B cell (primary cell): ENCODE measurements at regions not wholly inside any gene's neighbourhood (a gene's known extent, or its start where the extent isn't known, plus 50 kb on each side); places are given as distances from the start of the nearest gene placed in this dataset.
"Not testable (repeated sequence)": the region's sequence is repeated elsewhere in the genome, so short reads cannot be mapped to it uniquely, and the experiment has no call there.

ENCODE experiments used
- ATAC-seq: fragments of 200-7000 bp; cut with Tn5 transposase; one replicate; pipeline ENCODE4 v1.10.0; 2021; ENCODE audit warnings: low read depth, mild to moderate bottlenecking, moderate number of reproducible peaks, moderate library complexity
- CTCF ChIA-PET: fragments of 350-600 bp; sonication (Branson Sonifier 250); formaldehyde crosslinking; loops from one replicate; lab custom pipeline; 2021; ENCODE audit warnings: antibody characterized with exemption, inconsistent platforms; lab: Charles Lee
- POLR2A ChIA-PET: fragments of 350-600 bp; sonication (Branson Sonifier 250); formaldehyde crosslinking; loops from one replicate; lab custom pipeline; 2021; ENCODE audit warnings: antibody characterized with exemption; lab: Charles Lee
- DNase-seq: peaks from one replicate; pipeline ENCODE4 v3.0.0; 2013
- H2AFZ ChIP-seq: 2 replicates; pipeline ENCODE4 v1.6.1; 2012; ENCODE audit warnings: mild to moderate bottlenecking, low read depth, low read length; ENCODE audit not compliant: insufficient read depth, poor library complexity, severe bottlenecking
- H3K27ac ChIP-seq, 2 donors: 1 replicate in 1 of 2; 2 replicates in 1 of 2; pipeline ENCODE4 v1.5.1; 2012 to 2013; ENCODE audit warnings: low read length in 2 of 2, mild to moderate bottlenecking in 2 of 2, moderate library complexity in 1 of 2
- H3K27me3 ChIP-seq, 4 experiments: fragments of 200-600 bp in 1 of 4; sonication (generic) in 1 of 4; replicated peaks in 1 of 4; 1 replicate in 2 of 4; 2 replicates in 2 of 4; pipeline versions ENCODE4 v1.6.1 to v1.7.0; 2013 to 2016; ENCODE audit warnings: low read length in 3 of 4, mild to moderate bottlenecking in 2 of 4, mixed read lengths in 1 of 4, moderate library complexity in 1 of 4; ENCODE audit not compliant: insufficient read depth in 4 of 4, control insufficient read depth in 3 of 4; ENCODE audit errors: control extremely low read depth in 1 of 4
- H3K36me3 ChIP-seq, 2 experiments: replicated peaks in 1 of 2; 1 replicate in 1 of 2; 2 replicates in 1 of 2; pipeline versions ENCODE4 v1.6.1 to v1.7.1; 2013; ENCODE audit warnings: low read length in 1 of 2; ENCODE audit not compliant: insufficient read depth in 2 of 2, control insufficient read depth in 1 of 2; ENCODE audit errors: control extremely low read depth in 1 of 2, extremely low read depth in 1 of 2
- H3K4me1 ChIP-seq, 2 donors: fragments of 200-600 bp in 1 of 2; sonication (generic) in 1 of 2; 1 replicate in 1 of 2; 2 replicates in 1 of 2; pipeline versions ENCODE4 v1.5.1 to v1.6.1; 2013 to 2017; ENCODE audit warnings: low read length in 2 of 2; ENCODE audit not compliant: control insufficient read depth in 2 of 2, insufficient read depth in 2 of 2
- H3K4me2 ChIP-seq: replicated peaks from 2 replicates; pipeline ENCODE3; 2012; ENCODE audit warnings: mild to moderate bottlenecking, low read depth, low read length; ENCODE audit not compliant: poor library complexity, severe bottlenecking
- H3K4me3 ChIP-seq, 5 experiments: fragments of 200-600 bp in 1 of 5; sonication (generic) in 1 of 5; 1 replicate in 3 of 5; 2 replicates in 2 of 5; pipeline versions ENCODE4 v1.5.1 to v1.7.0; 2011 to 2016; ENCODE audit warnings: low read length in 4 of 5, mild to moderate bottlenecking in 4 of 5, low read depth in 2 of 5, control low read depth in 1 of 5, moderate library complexity in 1 of 5; ENCODE audit not compliant: insufficient read depth in 1 of 5; ENCODE audit errors: control extremely low read depth in 1 of 5, extremely low read depth in 1 of 5
- H3K79me2 ChIP-seq: fragments of 200-600 bp; sonication (generic); one replicate; pipeline ENCODE4 v1.6.0; 2016; ENCODE audit warnings: low read length; ENCODE audit not compliant: control insufficient read depth, insufficient read depth
- H3K9ac ChIP-seq: fragments of 200-600 bp; sonication (generic); 2 replicates; pipeline ENCODE4 v1.6.1; 2017; ENCODE audit warnings: mild to moderate bottlenecking, low read length, moderate library complexity
- H3K9me3 ChIP-seq, 3 donors: one replicate each; pipeline versions ENCODE4 v1.6.1 to v1.7.1; 2013; ENCODE audit warnings: low read length in 2 of 3; ENCODE audit not compliant: control insufficient read depth in 2 of 3, insufficient read depth in 1 of 3; ENCODE audit errors: control extremely low read depth in 1 of 3
- H4K20me1 ChIP-seq: 2 replicates; pipeline ENCODE4 v1.6.0; 2012; ENCODE audit warnings: mild to moderate bottlenecking, low read length; ENCODE audit not compliant: insufficient read depth, control insufficient read depth, poor library complexity, severe bottlenecking
- H3K27ac Mint-ChIP-seq: one replicate; pipeline ENCODE4 v1.8.0; 2021; ENCODE audit warnings: mixed read lengths
- H3K27me3 Mint-ChIP-seq: one replicate; pipeline ENCODE4 v1.8.0; 2021; ENCODE audit warnings: mixed read lengths
- H3K4me1 Mint-ChIP-seq: one replicate; pipeline ENCODE4 v1.8.0; 2021; ENCODE audit warnings: mixed read lengths
- H3K4me3 Mint-ChIP-seq: one replicate; pipeline ENCODE4 v1.8.0; 2021; ENCODE audit warnings: mixed read lengths
- H3K9me3 Mint-ChIP-seq: one replicate; pipeline ENCODE4 v1.8.0; 2022; ENCODE audit warnings: mixed read lengths; ENCODE audit not compliant: insufficient read depth
- CTCF ChIP-seq: fragments of 200-600 bp; IDR thresholded peaks from one replicate; pipeline ENCODE4 v1.8.0; 2022; ENCODE audit warnings: antibody characterized with exemption, mild to moderate bottlenecking
- EZH2 ChIP-seq: IDR thresholded peaks from 2 replicates; pipeline ENCODE4 v1.6.1; 2012; ENCODE audit warnings: borderline replicate concordance, low read depth, mild to moderate bottlenecking, moderate library complexity, low read length; ENCODE audit not compliant: insufficient read depth, poor library complexity, severe bottlenecking
- WGBS: methylation state at CpG from one replicate; pipeline ENCODE4 v1.1.5; 2013; ENCODE audit warnings: missing lambda C conversion rate; ENCODE audit not compliant: insufficient coverage; 5-methylcytosine and 5-hydroxymethylcytosine counted together
- intact Hi-C: fragments of 100-400 bp; cut with micrococcal nuclease; formaldehyde crosslinking; loops from one replicate; pipeline ENCODE4 v1.10.0; 2022

- intact Hi-C loops = no loop called here
- no peak overlapping the region for H3K27ac ChIP-seq
- no peaks in the 10 kb centered on the region for H3K36me3 ChIP-seq
- peak overlapping the region; percentile 11 for H3K9ac ChIP-seq
- Mint-ChIP-seq H3K27ac (no peak overlapping the region), H3K27me3 (peaks cover 5% of the 10 kb centered on the region), H3K4me1 (peaks cover 3% of the 10 kb centered on the region), H3K9me3 (peaks cover 2% of the 10 kb centered on the region), H3K4me3 (no peak overlapping the region)
- DNase-seq (no peak), ATAC-seq (no peak)
- peak overlapping the region; percentile 35 for H2AFZ ChIP-seq
- peaks cover 0 to 6% of the 10 kb centered on the region in 2 donors for H3K4me1 ChIP-seq
- ChIA-PET CTCF (no interaction called here), POLR2A (interaction anchor here (0.7 kb wide), 1 partner anchor 15 kb away, joined by 6 read pairs; no protein-coding TSS in a partner anchor)
- peak overlapping the region in 1 of 5 experiments; percentile 9 for H3K4me3 ChIP-seq
- peaks cover 0 to 2% (median 1%) of the 10 kb centered on the region in 3 donors for H3K9me3 ChIP-seq
- no peaks in the 10 kb centered on the region for H3K27me3 ChIP-seq
- no peaks in the 10 kb centered on the region for H4K20me1 ChIP-seq
- no peaks in the 10 kb centered on the region for H3K79me2 ChIP-seq
- H3K4me2 ChIP-seq = peak overlapping the region; percentile 37
- TF ChIP-seq EZH2 (no peak), CTCF (no peak)
Measured at GRCh38 chr3:28151608-28152228, 89.7 kb upstream of the CMC1 start.

- Mint-ChIP-seq H3K27me3 (peaks cover 5% of the 10 kb centered on the region), H3K4me3 (no peak overlapping the region), H3K9me3 (peaks cover 2% of the 10 kb centered on the region), H3K4me1 (peaks cover 3% of the 10 kb centered on the region), H3K27ac (no peak overlapping the region)
- no peak for DNase-seq
- no peak for ATAC-seq
- no peaks in the 10 kb centered on the region for H3K27me3 ChIP-seq
- no CpG with 5 or more reads among the region's 2 CpGs for WGBS
- H3K4me2 ChIP-seq = no peak overlapping the region
- CTCF ChIA-PET = no interaction called here
- no peak overlapping the region for H2AFZ ChIP-seq
- no peak overlapping the region for H3K4me3 ChIP-seq
- peaks cover 0 to 6% (median 5%) of the 10 kb centered on the region in 3 donors for H3K9me3 ChIP-seq
- TF ChIP-seq EZH2 (no peak), CTCF (no peak)
- H3K79me2 ChIP-seq = no peaks in the 10 kb centered on the region
- no peaks in the 10 kb centered on the region for H3K36me3 ChIP-seq
- POLR2A ChIA-PET = no interaction called here
- H3K9ac ChIP-seq = no peak overlapping the region
- H4K20me1 ChIP-seq = no peaks in the 10 kb centered on the region
- intact Hi-C loops = no loop called here
- H3K4me1 ChIP-seq = peaks cover 0 to 6% of the 10 kb centered on the region in 2 donors
- no peak overlapping the region for H3K27ac ChIP-seq
Measured at GRCh38 chr3:28155631-28156030, 85.8 kb upstream of the CMC1 start.

- H3K27me3 Mint-ChIP-seq, H3K4me2 ChIP-seq, H3K27me3 ChIP-seq, H2AFZ ChIP-seq, ATAC-seq, H3K79me2 ChIP-seq, POLR2A ChIA-PET, H3K9me3 ChIP-seq, H3K4me3 ChIP-seq, H3K9me3 Mint-ChIP-seq, H4K20me1 ChIP-seq, H3K4me3 Mint-ChIP-seq, intact Hi-C loops, H3K4me1 Mint-ChIP-seq, H3K9ac ChIP-seq, H3K36me3 ChIP-seq, H3K4me1 ChIP-seq, H3K27ac Mint-ChIP-seq, DNase-seq, CTCF ChIA-PET, H3K27ac ChIP-seq: not testable (repeated sequence)
- WGBS = 95% methylated on average over 15 of the region's 16 CpGs
Measured at GRCh38 chr3:28156599-28156998, 84.8 kb upstream of the CMC1 start.
